ENCODE measurements at regions not wholly inside any gene's neighbourhood (a gene's known extent, or its start where the extent isn't known, plus 50 kb on each side); places are given as distances from the start of the nearest gene placed in this dataset.

GRCh38 chr2:63789338-63790020 is 52.2 kb upstream of the UGP2 start:
- TF ChIP-seq CTCF (IDR thresholded peaks at IDR 0.05; ENCODE audit: poor library complexity, severe bottlenecking) (no peak), TAF1 (IDR thresholded peaks at IDR 0.05; ENCODE audit: low read depth) (no peak), POLR2AphosphoS5 (IDR thresholded peaks at IDR 0.05) (no peak)
- TF ChIP-seq, protein P1, sequence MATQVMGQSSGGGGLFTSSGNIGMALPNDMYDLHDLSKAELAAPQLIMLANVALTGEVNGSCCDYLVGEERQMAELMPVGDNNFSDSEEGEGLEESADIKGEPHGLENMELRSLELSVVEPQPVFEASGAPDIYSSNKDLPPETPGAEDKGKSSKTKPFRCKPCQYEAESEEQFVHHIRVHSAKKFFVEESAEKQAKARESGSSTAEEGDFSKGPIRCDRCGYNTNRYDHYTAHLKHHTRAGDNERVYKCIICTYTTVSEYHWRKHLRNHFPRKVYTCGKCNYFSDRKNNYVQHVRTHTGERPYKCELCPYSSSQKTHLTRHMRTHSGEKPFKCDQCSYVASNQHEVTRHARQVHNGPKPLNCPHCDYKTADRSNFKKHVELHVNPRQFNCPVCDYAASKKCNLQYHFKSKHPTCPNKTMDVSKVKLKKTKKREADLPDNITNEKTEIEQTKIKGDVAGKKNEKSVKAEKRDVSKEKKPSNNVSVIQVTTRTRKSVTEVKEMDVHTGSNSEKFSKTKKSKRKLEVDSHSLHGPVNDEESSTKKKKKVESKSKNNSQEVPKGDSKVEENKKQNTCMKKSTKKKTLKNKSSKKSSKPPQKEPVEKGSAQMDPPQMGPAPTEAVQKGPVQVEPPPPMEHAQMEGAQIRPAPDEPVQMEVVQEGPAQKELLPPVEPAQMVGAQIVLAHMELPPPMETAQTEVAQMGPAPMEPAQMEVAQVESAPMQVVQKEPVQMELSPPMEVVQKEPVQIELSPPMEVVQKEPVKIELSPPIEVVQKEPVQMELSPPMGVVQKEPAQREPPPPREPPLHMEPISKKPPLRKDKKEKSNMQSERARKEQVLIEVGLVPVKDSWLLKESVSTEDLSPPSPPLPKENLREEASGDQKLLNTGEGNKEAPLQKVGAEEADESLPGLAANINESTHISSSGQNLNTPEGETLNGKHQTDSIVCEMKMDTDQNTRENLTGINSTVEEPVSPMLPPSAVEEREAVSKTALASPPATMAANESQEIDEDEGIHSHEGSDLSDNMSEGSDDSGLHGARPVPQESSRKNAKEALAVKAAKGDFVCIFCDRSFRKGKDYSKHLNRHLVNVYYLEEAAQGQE (IDR thresholded peaks at IDR 0.05; ENCODE audit: borderline replicate concordance): no peak

Measured in neural cell (in vitro differentiated cells).